GM23338 (cell line): ENCODE measurements at regions not wholly inside any gene's neighbourhood (a gene's known extent, or its start where the extent isn't known, plus 50 kb on each side); places are given as distances from the start of the nearest gene placed in this dataset.

Experiments used
- ATAC-seq: fragments of 200-7000 bp; cut with Tn5 transposase; 3 replicates; pipeline ENCODE4 v1.9.1; 2020
- DNase-seq: peaks from one replicate; pipeline ENCODE4 v3.0.0-alpha.2; 2015; ENCODE audit warnings: low spot score
- H2AFZ ChIP-seq: fragments of 200-600 bp; sonication (generic); 2 replicates; pipeline ENCODE4 v1.8.0; 2016; ENCODE audit warnings: antibody characterized with exemption, mild to moderate bottlenecking, moderate library complexity
- H3F3A ChIP-seq: fragments of 200-600 bp; sonication (generic); replicated peaks from 2 replicates; pipeline ENCODE4 v1.8.0; 2017; ENCODE audit warnings: antibody characterized with exemption, mixed run types, low read depth
- H3K27ac ChIP-seq: fragments of 200-600 bp; sonication (generic); 2 replicates; pipeline ENCODE4 v1.6.1; 2016; ENCODE audit warnings: low read depth
- H3K27me3 ChIP-seq: fragments of 200-600 bp; sonication (generic); 2 replicates; pipeline ENCODE4 v1.8.0; 2016; ENCODE audit warnings: mild to moderate bottlenecking, mixed run types, moderate library complexity; ENCODE audit not compliant: insufficient read depth
- H3K36me3 ChIP-seq: fragments of 200-600 bp; sonication (generic); 2 replicates; pipeline ENCODE4 v1.8.0; 2016; ENCODE audit warnings: mild to moderate bottlenecking; ENCODE audit not compliant: insufficient read depth
- H3K4me1 ChIP-seq: fragments of 200-600 bp; sonication (generic); 2 replicates; pipeline ENCODE4 v1.8.0; 2016; ENCODE audit warnings: mild to moderate bottlenecking, moderate library complexity; ENCODE audit not compliant: insufficient read depth
- H3K4me2 ChIP-seq: fragments of 200-600 bp; sonication (generic); 2 replicates; pipeline ENCODE4 v1.7.1; 2017; ENCODE audit warnings: mixed run types
- H3K4me3 ChIP-seq: fragments of 200-600 bp; sonication (generic); 2 replicates; pipeline ENCODE4 v1.6.1; 2016; ENCODE audit warnings: mixed run types
- H3K79me2 ChIP-seq: fragments of 200-600 bp; sonication (generic); replicated peaks from 2 replicates; pipeline ENCODE4 v1.8.0; 2017; ENCODE audit warnings: mild to moderate bottlenecking; ENCODE audit not compliant: insufficient read depth
- H3K9me2 ChIP-seq: fragments of 200-600 bp; sonication (generic); 2 replicates; pipeline ENCODE4 v1.8.0; 2017; ENCODE audit not compliant: insufficient read depth
- H4K20me1 ChIP-seq: fragments of 200-600 bp; sonication (generic); replicated peaks from 2 replicates; pipeline ENCODE4 v1.8.0; 2017; ENCODE audit warnings: mild to moderate bottlenecking; ENCODE audit not compliant: insufficient read depth
- H3K27ac Mint-ChIP-seq: 2 replicates; pipeline ENCODE4 v1.8.0; 2020; ENCODE audit warnings: inconsistent platforms, mild to moderate bottlenecking, moderate library complexity, mixed read lengths
- H3K27me3 Mint-ChIP-seq: 3 replicates; pipeline ENCODE4 v1.8.0; 2022; ENCODE audit warnings: low read depth, mild to moderate bottlenecking, moderate library complexity, mixed read lengths, inconsistent platforms; ENCODE audit not compliant: insufficient read depth, poor library complexity
- H3K36me3 Mint-ChIP-seq: 3 replicates; pipeline ENCODE4 v1.8.0; 2021; ENCODE audit warnings: low read depth, mild to moderate bottlenecking, inconsistent platforms, moderate library complexity, mixed read lengths
- H3K4me1 Mint-ChIP-seq: 3 replicates; pipeline ENCODE4 v1.8.0; 2020; ENCODE audit warnings: mild to moderate bottlenecking, inconsistent platforms, mixed read lengths
- H3K4me3 Mint-ChIP-seq: 3 replicates; pipeline ENCODE4 v1.8.0; 2021; ENCODE audit warnings: moderate library complexity, mild to moderate bottlenecking, inconsistent platforms, mixed read lengths
- H3K9me3 Mint-ChIP-seq: 3 replicates; pipeline ENCODE4 v1.8.0; 2020; ENCODE audit warnings: moderate library complexity, mild to moderate bottlenecking, inconsistent platforms, mixed read lengths
- CREB1 ChIP-seq: fragments of 250-450 bp; sonication (Bioruptor Pico); IDR thresholded peaks from 2 replicates; pipeline ENCODE4 v1.5.0; 2020; ENCODE audit warnings: low read depth, mild to moderate bottlenecking, moderate library complexity
- EZH2 ChIP-seq: fragments of 200-600 bp; sonication (generic); IDR thresholded peaks from one replicate; pipeline ENCODE4 v1.8.0; 2017; ENCODE audit warnings: antibody characterized with exemption, mild to moderate bottlenecking, low read depth; ENCODE audit not compliant: unreplicated experiment
- EZH2phosphoT487 ChIP-seq: fragments of 200-600 bp; sonication (generic); IDR thresholded peaks from one replicate; pipeline ENCODE4 v1.8.1; 2018; ENCODE audit warnings: antibody characterized with exemption; ENCODE audit not compliant: unreplicated experiment
- JUNB ChIP-seq: IDR thresholded peaks from one replicate; pipeline ENCODE4 v1.6.1; 2016; ENCODE audit warnings: antibody characterized with exemption; ENCODE audit not compliant: unreplicated experiment
- NANOG ChIP-seq: IDR thresholded peaks from 2 replicates; pipeline ENCODE4 v1.6.1; 2016; ENCODE audit warnings: antibody characterized with exemption, borderline replicate concordance
- POLR2AphosphoS5 ChIP-seq: IDR thresholded peaks from 2 replicates; pipeline ENCODE4 v1.6.1; 2016; ENCODE audit warnings: antibody characterized with exemption, low read depth
- STAT1 ChIP-seq: IDR thresholded peaks from one replicate; pipeline ENCODE4 v1.6.1; 2016; ENCODE audit warnings: antibody characterized with exemption; ENCODE audit not compliant: unreplicated experiment
- ZNF114 ChIP-seq: fragments of 250-450 bp; sonication (Bioruptor Pico); IDR thresholded peaks from 2 replicates; pipeline ENCODE4 v1.5.0; 2020; ENCODE audit warnings: mild to moderate bottlenecking, moderate library complexity
- ZNF331 ChIP-seq: fragments of 250-450 bp; sonication (Bioruptor Pico); IDR thresholded peaks from 2 replicates; pipeline ENCODE4 v1.5.0; 2020; ENCODE audit warnings: low read depth, mild to moderate bottlenecking, moderate library complexity
- ZNF462 ChIP-seq: fragments of 250-450 bp; sonication (Bioruptor Pico); IDR thresholded peaks from 2 replicates; pipeline ENCODE4 v1.5.0; 2020; ENCODE audit warnings: mild to moderate bottlenecking, moderate library complexity
- TF ChIP-seq, protein P1 (sequence below), 2 experiments: fragments of 200-600 bp in 1 of 2; sonication (generic) in 1 of 2; conservative IDR thresholded peaks; 2 replicates each; pipeline versions ENCODE4 v1.5.1 to v1.6.1; 2016 to 2017; ENCODE audit warnings: antibody characterized with exemption in 2 of 2, low read depth in 2 of 2, mild to moderate bottlenecking in 2 of 2, moderate library complexity in 1 of 2
- TF ChIP-seq, protein P2 (sequence below): IDR thresholded peaks from 2 replicates; pipeline ENCODE4 v1.6.1; 2016; ENCODE audit warnings: antibody characterized with exemption
- TF ChIP-seq, protein P3 (sequence below): IDR thresholded peaks from one replicate; pipeline ENCODE4 v1.6.1; 2018; ENCODE audit warnings: antibody characterized with exemption; ENCODE audit not compliant: unreplicated experiment

GRCh38 chr2:163210430-163210918, 371.9 kb upstream of the KCNH7 start:
- Histone ChIP-seq H3K36me3 (no peaks in the 10 kb centered on the region), H4K20me1 (no peaks in the 10 kb centered on the region), H3K27me3 (no peaks in the 10 kb centered on the region), H3K79me2 (no peaks in the 10 kb centered on the region), H3K4me3 (no peak overlapping the region), H3F3A (no peaks in the 10 kb centered on the region), H3K4me2 (no peak overlapping the region), H3K4me1 (peaks cover 4% of the 10 kb centered on the region; the same call in 1 of the 2 replicates), H2AFZ (no peak overlapping the region), H3K9me2 (no peaks in the 10 kb centered on the region), H3K27ac (no peak overlapping the region)
- Mint-ChIP-seq H3K4me3 (no peak overlapping the region), H3K27me3 (peaks cover 3% of the 10 kb centered on the region), H3K27ac (no peak overlapping the region), H3K36me3 (no peaks in the 10 kb centered on the region), H3K4me1 (peaks cover 8% of the 10 kb centered on the region; the same call in 2 of the 3 replicates), H3K9me3 (no peaks in the 10 kb centered on the region)
- DNase-seq: no peak
- no peak for ATAC-seq
- no peak for TF ChIP-seq ZNF331 (CRISPR knock-in tag)
- TF ChIP-seq CREB1: no peak
- TF ChIP-seq JUNB: no peak
- TF ChIP-seq, protein P1, sequence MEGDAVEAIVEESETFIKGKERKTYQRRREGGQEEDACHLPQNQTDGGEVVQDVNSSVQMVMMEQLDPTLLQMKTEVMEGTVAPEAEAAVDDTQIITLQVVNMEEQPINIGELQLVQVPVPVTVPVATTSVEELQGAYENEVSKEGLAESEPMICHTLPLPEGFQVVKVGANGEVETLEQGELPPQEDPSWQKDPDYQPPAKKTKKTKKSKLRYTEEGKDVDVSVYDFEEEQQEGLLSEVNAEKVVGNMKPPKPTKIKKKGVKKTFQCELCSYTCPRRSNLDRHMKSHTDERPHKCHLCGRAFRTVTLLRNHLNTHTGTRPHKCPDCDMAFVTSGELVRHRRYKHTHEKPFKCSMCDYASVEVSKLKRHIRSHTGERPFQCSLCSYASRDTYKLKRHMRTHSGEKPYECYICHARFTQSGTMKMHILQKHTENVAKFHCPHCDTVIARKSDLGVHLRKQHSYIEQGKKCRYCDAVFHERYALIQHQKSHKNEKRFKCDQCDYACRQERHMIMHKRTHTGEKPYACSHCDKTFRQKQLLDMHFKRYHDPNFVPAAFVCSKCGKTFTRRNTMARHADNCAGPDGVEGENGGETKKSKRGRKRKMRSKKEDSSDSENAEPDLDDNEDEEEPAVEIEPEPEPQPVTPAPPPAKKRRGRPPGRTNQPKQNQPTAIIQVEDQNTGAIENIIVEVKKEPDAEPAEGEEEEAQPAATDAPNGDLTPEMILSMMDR (conservative IDR thresholded peaks at IDR 0.05; ENCODE audit: low read depth in 2 of 2): no peak
- no peak for TF ChIP-seq ZNF114
- no peak for TF ChIP-seq EZH2
- no peak for TF ChIP-seq NANOG
- TF ChIP-seq STAT1: no peak
- no peak for TF ChIP-seq POLR2AphosphoS5
- TF ChIP-seq, protein P2, sequence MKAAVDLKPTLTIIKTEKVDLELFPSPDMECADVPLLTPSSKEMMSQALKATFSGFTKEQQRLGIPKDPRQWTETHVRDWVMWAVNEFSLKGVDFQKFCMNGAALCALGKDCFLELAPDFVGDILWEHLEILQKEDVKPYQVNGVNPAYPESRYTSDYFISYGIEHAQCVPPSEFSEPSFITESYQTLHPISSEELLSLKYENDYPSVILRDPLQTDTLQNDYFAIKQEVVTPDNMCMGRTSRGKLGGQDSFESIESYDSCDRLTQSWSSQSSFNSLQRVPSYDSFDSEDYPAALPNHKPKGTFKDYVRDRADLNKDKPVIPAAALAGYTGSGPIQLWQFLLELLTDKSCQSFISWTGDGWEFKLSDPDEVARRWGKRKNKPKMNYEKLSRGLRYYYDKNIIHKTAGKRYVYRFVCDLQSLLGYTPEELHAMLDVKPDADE: no peak
- TF ChIP-seq, protein P3, sequence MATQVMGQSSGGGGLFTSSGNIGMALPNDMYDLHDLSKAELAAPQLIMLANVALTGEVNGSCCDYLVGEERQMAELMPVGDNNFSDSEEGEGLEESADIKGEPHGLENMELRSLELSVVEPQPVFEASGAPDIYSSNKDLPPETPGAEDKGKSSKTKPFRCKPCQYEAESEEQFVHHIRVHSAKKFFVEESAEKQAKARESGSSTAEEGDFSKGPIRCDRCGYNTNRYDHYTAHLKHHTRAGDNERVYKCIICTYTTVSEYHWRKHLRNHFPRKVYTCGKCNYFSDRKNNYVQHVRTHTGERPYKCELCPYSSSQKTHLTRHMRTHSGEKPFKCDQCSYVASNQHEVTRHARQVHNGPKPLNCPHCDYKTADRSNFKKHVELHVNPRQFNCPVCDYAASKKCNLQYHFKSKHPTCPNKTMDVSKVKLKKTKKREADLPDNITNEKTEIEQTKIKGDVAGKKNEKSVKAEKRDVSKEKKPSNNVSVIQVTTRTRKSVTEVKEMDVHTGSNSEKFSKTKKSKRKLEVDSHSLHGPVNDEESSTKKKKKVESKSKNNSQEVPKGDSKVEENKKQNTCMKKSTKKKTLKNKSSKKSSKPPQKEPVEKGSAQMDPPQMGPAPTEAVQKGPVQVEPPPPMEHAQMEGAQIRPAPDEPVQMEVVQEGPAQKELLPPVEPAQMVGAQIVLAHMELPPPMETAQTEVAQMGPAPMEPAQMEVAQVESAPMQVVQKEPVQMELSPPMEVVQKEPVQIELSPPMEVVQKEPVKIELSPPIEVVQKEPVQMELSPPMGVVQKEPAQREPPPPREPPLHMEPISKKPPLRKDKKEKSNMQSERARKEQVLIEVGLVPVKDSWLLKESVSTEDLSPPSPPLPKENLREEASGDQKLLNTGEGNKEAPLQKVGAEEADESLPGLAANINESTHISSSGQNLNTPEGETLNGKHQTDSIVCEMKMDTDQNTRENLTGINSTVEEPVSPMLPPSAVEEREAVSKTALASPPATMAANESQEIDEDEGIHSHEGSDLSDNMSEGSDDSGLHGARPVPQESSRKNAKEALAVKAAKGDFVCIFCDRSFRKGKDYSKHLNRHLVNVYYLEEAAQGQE: no peak
- TF ChIP-seq EZH2phosphoT487: no peak
- no peak for TF ChIP-seq ZNF462 (CRISPR knock-in tag)
